ENCODE measurements at regions not wholly inside any gene's neighbourhood (a gene's known extent, or its start where the extent isn't known, plus 50 kb on each side); places are given as distances from the start of the nearest gene placed in this dataset.

DNA sequence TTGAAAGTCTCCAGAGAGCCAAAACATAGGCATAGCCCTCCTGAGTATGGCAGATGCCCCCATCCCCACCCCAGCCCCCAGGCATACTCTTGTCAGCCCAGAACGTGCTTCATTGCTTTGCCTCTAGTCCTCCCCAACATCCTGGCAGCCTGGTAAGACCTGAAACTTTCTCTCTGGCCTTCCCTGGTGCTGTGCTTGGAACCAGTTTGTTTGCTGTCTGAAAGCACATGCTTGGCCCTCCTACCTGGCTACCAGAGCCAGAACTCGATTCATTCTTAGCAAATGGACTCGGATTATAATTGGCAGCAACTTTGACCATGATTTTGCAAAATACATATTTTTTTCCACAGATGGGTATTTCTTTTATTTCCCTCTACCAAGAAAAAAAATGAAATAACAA is 248.1 kb downstream of the USP46 start:
- TF ChIP-seq, protein P1, sequence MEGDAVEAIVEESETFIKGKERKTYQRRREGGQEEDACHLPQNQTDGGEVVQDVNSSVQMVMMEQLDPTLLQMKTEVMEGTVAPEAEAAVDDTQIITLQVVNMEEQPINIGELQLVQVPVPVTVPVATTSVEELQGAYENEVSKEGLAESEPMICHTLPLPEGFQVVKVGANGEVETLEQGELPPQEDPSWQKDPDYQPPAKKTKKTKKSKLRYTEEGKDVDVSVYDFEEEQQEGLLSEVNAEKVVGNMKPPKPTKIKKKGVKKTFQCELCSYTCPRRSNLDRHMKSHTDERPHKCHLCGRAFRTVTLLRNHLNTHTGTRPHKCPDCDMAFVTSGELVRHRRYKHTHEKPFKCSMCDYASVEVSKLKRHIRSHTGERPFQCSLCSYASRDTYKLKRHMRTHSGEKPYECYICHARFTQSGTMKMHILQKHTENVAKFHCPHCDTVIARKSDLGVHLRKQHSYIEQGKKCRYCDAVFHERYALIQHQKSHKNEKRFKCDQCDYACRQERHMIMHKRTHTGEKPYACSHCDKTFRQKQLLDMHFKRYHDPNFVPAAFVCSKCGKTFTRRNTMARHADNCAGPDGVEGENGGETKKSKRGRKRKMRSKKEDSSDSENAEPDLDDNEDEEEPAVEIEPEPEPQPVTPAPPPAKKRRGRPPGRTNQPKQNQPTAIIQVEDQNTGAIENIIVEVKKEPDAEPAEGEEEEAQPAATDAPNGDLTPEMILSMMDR (IDR thresholded peaks at IDR 0.05): no peak
- no peak for TF ChIP-seq POLR2A (IDR thresholded peaks at IDR 0.05)

Data from esophagus squamous epithelium (tissue), 4 donors.